GM21390 (cell line): ENCODE measurements at regions not wholly inside any gene's neighbourhood (a gene's known extent, or its start where the extent isn't known, plus 50 kb on each side); places are given as distances from the start of the nearest gene placed in this dataset.
"Not testable (repeated sequence)": the region's sequence is repeated elsewhere in the genome, so short reads cannot be mapped to it uniquely, and the experiment has no call there.

ENCODE experiments used
- ATAC-seq: cut with Tn5 transposase; IDR thresholded peaks from one replicate; pipeline ENCODE4 v1.9.1; 2021; ENCODE audit not compliant: unreplicated experiment

DNA sequence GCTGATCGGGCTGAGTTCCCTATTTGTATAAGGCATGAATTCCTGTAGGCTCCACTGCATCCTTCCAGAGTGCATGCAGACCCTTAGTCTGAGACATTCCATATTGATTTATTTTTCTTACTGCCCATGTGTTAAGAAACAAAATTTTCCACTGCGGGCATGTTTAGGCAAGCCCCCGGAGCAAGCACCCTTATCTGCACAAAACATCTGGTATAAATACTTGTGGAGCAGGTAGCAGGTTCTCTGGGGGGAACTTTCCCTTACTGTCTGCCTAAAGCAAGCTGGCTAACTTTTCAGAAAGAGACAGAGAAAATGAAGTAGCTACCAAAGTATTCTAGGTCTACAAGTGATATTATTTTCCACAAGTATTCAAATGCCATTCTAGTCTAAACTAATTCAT, 1338.5 kb upstream of the PCDH10 start:
- ATAC-seq, result not testable (repeated sequence)
